Esophagus mucosa (tissue), 1 donor: ENCODE measurements at regions not wholly inside any gene's neighbourhood (a gene's known extent, or its start where the extent isn't known, plus 50 kb on each side); places are given as distances from the start of the nearest gene placed in this dataset.

Experiments
- ATAC-seq: fragments of 200-7000 bp; cut with Tn5 transposase; one replicate; pipeline ENCODE4 v1.9.1; 2020
- donor health status: DM: yes; HTN: yes; CAD: no.

- no peak for ATAC-seq
Measured at GRCh38 chr11:91947215-91947820, 277.3 kb upstream of the FAT3 start.

GRCh38 chr11:91946397-91946951 is 278.1 kb upstream of the FAT3 start:
- no peak for ATAC-seq

- no peak for ATAC-seq
Measured at GRCh38 chr11:91935120-91935519, 289.5 kb upstream of the FAT3 start.

- ATAC-seq, result no peak
Measured at GRCh38 chr11:91932151-91932821, 292.3 kb upstream of the FAT3 start.

GRCh38 chr11:91927448-91927847 is 297.2 kb upstream of the FAT3 start:
- ATAC-seq, result no peak

GRCh38 chr11:91926965-91927364 is 297.7 kb upstream of the FAT3 start:
- no peak for ATAC-seq

- ATAC-seq, result no peak
Measured at GRCh38 chr11:91922846-91923245, 301.8 kb upstream of the FAT3 start.

- no peak for ATAC-seq
Measured at GRCh38 chr11:91921974-91922373, 302.6 kb upstream of the FAT3 start.

- no peak for ATAC-seq
Measured at GRCh38 chr11:91913407-91913806, 311.2 kb upstream of the FAT3 start.

- no peak for ATAC-seq
Measured at GRCh38 chr11:91912322-91912721, 312.3 kb upstream of the FAT3 start.

GRCh38 chr11:91906871-91907624 is 317.6 kb upstream of the FAT3 start:
- no peak for ATAC-seq

- ATAC-seq, result no peak
Measured at GRCh38 chr11:91904792-91905785, 319.5 kb upstream of the FAT3 start.

GRCh38 chr11:91902312-91902711 is 322.3 kb upstream of the FAT3 start:
- ATAC-seq, result no peak

- ATAC-seq, result no peak
Measured at GRCh38 chr11:91880660-91881059, 344.0 kb upstream of the FAT3 start.

GRCh38 chr11:91876746-91877145 is 347.9 kb upstream of the FAT3 start:
- ATAC-seq, result no peak

GRCh38 chr11:91872243-91872642 is 352.4 kb upstream of the FAT3 start:
- no peak for ATAC-seq

GRCh38 chr11:91871791-91872190 is 352.8 kb upstream of the FAT3 start:
- ATAC-seq, result no peak

GRCh38 chr11:91871048-91871447 is 353.6 kb upstream of the FAT3 start:
- ATAC-seq, result no peak

GRCh38 chr11:91869686-91870085 is 354.9 kb upstream of the FAT3 start:
- no peak for ATAC-seq

GRCh38 chr11:91866642-91867041 is 358.0 kb upstream of the FAT3 start:
- no peak for ATAC-seq

- peak; percentile 58 for ATAC-seq
Measured at GRCh38 chr11:91860661-91861060, 364.0 kb upstream of the FAT3 start.

- no peak for ATAC-seq
Measured at GRCh38 chr11:91859666-91860065, 365.0 kb upstream of the FAT3 start.
